ENCODE measurements at regions not wholly inside any gene's neighbourhood (a gene's known extent, or its start where the extent isn't known, plus 50 kb on each side); places are given as distances from the start of the nearest gene placed in this dataset.
"Not testable (repeated sequence)": the region's sequence is repeated elsewhere in the genome, so short reads cannot be mapped to it uniquely, and the experiment has no call there.

- TF ChIP-seq CTCF (IDR thresholded peaks at IDR 0.05 in 2 of 3, conservative IDR thresholded peaks at IDR 0.05 in 1 of 3; ENCODE audit: borderline replicate concordance in 1 of 3, insufficient read depth in 1 of 3, low read depth in 2 of 3, low read length in 2 of 3); POLR2A (IDR thresholded peaks at IDR 0.05; ENCODE audit: borderline replicate concordance, extremely low read depth, insufficient read depth, insufficient read length); FOSL1 (IDR thresholded peaks at IDR 0.05; ENCODE audit: low read depth); ZNF274 (IDR thresholded peaks at IDR 0.05; ENCODE audit: low read depth, low read length); RAD21 (IDR thresholded peaks at IDR 0.05; ENCODE audit: low read depth); SIN3A (IDR thresholded peaks at IDR 0.05; ENCODE audit: low read depth); YY1 (IDR thresholded peaks at IDR 0.05; ENCODE audit: extremely low read depth, insufficient replicate concordance, low read depth, low read length); SRF (IDR thresholded peaks at IDR 0.05; ENCODE audit: low read depth); POLR2AphosphoS5 (IDR thresholded peaks at IDR 0.05; ENCODE audit: low read depth, low read length): not testable (repeated sequence)
- TF ChIP-seq, protein P1, sequence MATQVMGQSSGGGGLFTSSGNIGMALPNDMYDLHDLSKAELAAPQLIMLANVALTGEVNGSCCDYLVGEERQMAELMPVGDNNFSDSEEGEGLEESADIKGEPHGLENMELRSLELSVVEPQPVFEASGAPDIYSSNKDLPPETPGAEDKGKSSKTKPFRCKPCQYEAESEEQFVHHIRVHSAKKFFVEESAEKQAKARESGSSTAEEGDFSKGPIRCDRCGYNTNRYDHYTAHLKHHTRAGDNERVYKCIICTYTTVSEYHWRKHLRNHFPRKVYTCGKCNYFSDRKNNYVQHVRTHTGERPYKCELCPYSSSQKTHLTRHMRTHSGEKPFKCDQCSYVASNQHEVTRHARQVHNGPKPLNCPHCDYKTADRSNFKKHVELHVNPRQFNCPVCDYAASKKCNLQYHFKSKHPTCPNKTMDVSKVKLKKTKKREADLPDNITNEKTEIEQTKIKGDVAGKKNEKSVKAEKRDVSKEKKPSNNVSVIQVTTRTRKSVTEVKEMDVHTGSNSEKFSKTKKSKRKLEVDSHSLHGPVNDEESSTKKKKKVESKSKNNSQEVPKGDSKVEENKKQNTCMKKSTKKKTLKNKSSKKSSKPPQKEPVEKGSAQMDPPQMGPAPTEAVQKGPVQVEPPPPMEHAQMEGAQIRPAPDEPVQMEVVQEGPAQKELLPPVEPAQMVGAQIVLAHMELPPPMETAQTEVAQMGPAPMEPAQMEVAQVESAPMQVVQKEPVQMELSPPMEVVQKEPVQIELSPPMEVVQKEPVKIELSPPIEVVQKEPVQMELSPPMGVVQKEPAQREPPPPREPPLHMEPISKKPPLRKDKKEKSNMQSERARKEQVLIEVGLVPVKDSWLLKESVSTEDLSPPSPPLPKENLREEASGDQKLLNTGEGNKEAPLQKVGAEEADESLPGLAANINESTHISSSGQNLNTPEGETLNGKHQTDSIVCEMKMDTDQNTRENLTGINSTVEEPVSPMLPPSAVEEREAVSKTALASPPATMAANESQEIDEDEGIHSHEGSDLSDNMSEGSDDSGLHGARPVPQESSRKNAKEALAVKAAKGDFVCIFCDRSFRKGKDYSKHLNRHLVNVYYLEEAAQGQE (IDR thresholded peaks at IDR 0.05; ENCODE audit: low read depth) = not testable (repeated sequence)
These were observed 98.2 kb downstream of the EBLN1 start for GRCh38 chr10:22119575-22119974.
